ENCODE measurements at regions not wholly inside any gene's neighbourhood (a gene's known extent, or its start where the extent isn't known, plus 50 kb on each side); places are given as distances from the start of the nearest gene placed in this dataset.

DNA sequence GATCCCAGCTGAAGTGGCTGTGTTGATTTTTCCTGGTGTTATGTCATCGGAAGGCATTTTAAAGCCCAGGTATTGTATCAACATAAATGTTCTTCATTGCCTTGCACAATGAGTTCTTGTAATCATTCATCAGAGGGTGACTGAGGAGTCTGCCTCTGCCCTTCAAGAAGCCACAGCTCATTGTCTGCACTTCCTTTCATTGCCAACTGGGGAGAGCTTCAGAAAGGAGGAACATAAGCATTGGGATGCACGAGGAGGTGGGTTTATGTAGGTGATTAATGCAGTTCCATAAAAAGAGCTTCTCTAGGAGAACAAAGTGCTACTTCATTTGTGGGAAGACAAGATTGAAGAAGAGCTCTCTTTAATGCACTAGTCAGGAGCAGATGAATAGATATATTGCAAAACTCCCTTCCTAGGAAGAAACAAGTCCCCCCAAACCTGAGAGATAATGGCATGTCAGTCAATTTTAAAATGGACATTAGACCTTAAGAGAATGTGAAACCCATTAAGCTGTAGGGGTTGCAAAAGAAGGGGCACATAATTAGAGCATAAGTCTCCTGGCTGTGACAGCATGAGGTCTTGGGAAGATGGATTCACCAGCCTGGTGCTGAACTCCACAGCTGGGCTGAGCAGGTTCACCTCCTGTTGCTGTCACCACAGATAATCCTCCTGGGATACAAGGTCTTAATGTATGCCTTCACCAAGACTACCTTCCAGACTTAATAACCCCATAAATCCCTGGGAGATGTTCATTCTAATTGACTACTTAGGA is 124.6 kb downstream of the BACH1 start:
- no peaks in the 10 kb centered on the region for H3K36me3 ChIP-seq (ENCODE audit: low read depth)
- peak; percentile 44; the same call in 2 of the 3 replicates for ATAC-seq (ENCODE audit: low read depth)
- TF ChIP-seq, protein P1, sequence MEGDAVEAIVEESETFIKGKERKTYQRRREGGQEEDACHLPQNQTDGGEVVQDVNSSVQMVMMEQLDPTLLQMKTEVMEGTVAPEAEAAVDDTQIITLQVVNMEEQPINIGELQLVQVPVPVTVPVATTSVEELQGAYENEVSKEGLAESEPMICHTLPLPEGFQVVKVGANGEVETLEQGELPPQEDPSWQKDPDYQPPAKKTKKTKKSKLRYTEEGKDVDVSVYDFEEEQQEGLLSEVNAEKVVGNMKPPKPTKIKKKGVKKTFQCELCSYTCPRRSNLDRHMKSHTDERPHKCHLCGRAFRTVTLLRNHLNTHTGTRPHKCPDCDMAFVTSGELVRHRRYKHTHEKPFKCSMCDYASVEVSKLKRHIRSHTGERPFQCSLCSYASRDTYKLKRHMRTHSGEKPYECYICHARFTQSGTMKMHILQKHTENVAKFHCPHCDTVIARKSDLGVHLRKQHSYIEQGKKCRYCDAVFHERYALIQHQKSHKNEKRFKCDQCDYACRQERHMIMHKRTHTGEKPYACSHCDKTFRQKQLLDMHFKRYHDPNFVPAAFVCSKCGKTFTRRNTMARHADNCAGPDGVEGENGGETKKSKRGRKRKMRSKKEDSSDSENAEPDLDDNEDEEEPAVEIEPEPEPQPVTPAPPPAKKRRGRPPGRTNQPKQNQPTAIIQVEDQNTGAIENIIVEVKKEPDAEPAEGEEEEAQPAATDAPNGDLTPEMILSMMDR (IDR thresholded peaks at IDR 0.05; ENCODE audit: poor library complexity, severe bottlenecking) = no peak
- H3K27ac ChIP-seq (ENCODE audit: poor library complexity, severe bottlenecking) = no peak overlapping the region
- no peak overlapping the region for H3K4me3 ChIP-seq (ENCODE audit: severe bottlenecking)
- no peak for DNase-seq (ENCODE audit: low spot score)
- H3K27me3 ChIP-seq (ENCODE audit: insufficient read depth, poor library complexity, severe bottlenecking) = no peaks in the 10 kb centered on the region
- H3K9me3 ChIP-seq (ENCODE audit: severe bottlenecking) = peaks cover 2% of the 10 kb centered on the region
- H3K4me1 ChIP-seq (ENCODE audit: insufficient read depth, poor library complexity, severe bottlenecking) = no peaks in the 10 kb centered on the region

DNA sequence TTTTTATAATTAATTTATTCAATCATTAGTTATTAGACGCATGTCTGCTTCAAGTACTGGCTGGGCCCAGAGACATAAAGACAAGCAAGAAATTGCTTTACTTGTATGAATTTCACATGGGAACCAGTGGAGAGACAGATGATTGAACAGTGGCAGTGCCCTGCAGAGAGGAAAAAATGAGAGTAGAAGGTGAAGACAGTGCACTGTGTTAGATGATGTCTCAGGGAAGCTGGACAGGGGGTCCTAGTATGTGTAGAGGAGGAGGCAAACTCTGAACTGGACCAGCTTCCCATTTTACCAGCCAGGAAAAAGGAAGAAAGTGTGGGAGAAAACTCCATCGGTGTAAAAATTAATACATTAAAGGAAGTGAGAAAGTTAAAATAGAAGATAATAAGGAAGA is 126.0 kb downstream of the BACH1 start:
- H3K4me1 ChIP-seq (ENCODE audit: insufficient read depth, poor library complexity, severe bottlenecking) = no peaks in the 10 kb centered on the region
- ATAC-seq (ENCODE audit: low read depth) = no peak
- TF ChIP-seq, protein P1 (IDR thresholded peaks at IDR 0.05; ENCODE audit: poor library complexity, severe bottlenecking) = no peak
- no peak overlapping the region for H3K27ac ChIP-seq (ENCODE audit: poor library complexity, severe bottlenecking)
- H3K9me3 ChIP-seq (ENCODE audit: severe bottlenecking) = no peaks in the 10 kb centered on the region
- no peaks in the 10 kb centered on the region for H3K27me3 ChIP-seq (ENCODE audit: insufficient read depth, poor library complexity, severe bottlenecking)
- H3K36me3 ChIP-seq (ENCODE audit: low read depth) = no peaks in the 10 kb centered on the region
- H3K4me3 ChIP-seq (ENCODE audit: severe bottlenecking) = no peak overlapping the region
- no peak for DNase-seq (ENCODE audit: low spot score)

DNA sequence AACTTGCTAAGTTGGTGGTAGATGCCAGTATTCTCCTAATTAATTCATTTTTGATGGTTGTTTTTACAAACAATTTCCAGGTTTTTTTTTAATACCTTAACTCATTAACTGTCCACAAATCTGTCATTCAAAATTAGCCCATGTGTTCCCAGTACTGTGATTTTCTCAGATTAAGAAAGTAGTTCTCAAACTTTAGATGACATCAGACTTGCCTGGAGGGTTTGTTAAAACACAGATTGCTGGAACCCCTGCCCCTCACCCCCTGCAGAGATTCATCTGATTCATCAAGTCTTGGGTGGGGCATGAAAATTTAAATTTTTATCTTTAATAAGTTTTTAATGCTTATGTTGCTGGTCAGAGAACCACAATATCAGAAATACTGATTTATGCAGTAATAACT is 130.5 kb downstream of the BACH1 start:
- DNase-seq (ENCODE audit: low spot score) = no peak
- Histone ChIP-seq H3K9me3 (ENCODE audit: severe bottlenecking) (no peaks in the 10 kb centered on the region), H3K27me3 (ENCODE audit: insufficient read depth, poor library complexity, severe bottlenecking) (no peaks in the 10 kb centered on the region), H3K27ac (ENCODE audit: poor library complexity, severe bottlenecking) (no peak overlapping the region), H3K4me1 (ENCODE audit: insufficient read depth, poor library complexity, severe bottlenecking) (no peaks in the 10 kb centered on the region), H3K36me3 (ENCODE audit: low read depth) (no peaks in the 10 kb centered on the region), H3K4me3 (ENCODE audit: severe bottlenecking) (no peak overlapping the region)
- no peak for ATAC-seq (ENCODE audit: low read depth)
- TF ChIP-seq, protein P1 (IDR thresholded peaks at IDR 0.05; ENCODE audit: poor library complexity, severe bottlenecking) = no peak

DNA sequence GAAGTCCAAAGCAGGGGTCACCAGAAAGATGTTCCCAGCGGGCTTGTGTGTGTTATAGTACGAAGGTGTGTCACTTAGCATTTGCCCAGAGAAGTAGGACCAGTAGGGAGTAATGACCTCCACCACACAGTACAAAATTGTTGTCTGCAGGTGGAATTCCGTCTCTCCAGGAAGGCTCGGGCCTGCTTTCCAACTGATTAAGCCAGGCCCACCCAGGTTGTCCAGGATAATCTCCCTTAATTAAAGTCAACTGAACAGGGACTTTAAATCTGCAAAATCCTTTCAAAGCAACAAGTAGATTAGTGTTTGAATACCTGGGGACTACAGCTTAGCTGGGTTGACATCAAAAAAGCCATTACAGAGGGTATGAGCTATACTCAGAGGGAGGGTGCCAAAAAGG is 131.3 kb downstream of the BACH1 start:
- Histone ChIP-seq H3K9me3 (ENCODE audit: severe bottlenecking) (no peaks in the 10 kb centered on the region), H3K4me3 (ENCODE audit: severe bottlenecking) (no peak overlapping the region), H3K27ac (ENCODE audit: poor library complexity, severe bottlenecking) (no peak overlapping the region), H3K4me1 (ENCODE audit: insufficient read depth, poor library complexity, severe bottlenecking) (no peaks in the 10 kb centered on the region), H3K36me3 (ENCODE audit: low read depth) (no peaks in the 10 kb centered on the region), H3K27me3 (ENCODE audit: insufficient read depth, poor library complexity, severe bottlenecking) (no peaks in the 10 kb centered on the region)
- TF ChIP-seq, protein P1 (IDR thresholded peaks at IDR 0.05; ENCODE audit: poor library complexity, severe bottlenecking) = no peak
- DNase-seq (ENCODE audit: low spot score) = no peak
- no peak for ATAC-seq (ENCODE audit: low read depth)

DNA sequence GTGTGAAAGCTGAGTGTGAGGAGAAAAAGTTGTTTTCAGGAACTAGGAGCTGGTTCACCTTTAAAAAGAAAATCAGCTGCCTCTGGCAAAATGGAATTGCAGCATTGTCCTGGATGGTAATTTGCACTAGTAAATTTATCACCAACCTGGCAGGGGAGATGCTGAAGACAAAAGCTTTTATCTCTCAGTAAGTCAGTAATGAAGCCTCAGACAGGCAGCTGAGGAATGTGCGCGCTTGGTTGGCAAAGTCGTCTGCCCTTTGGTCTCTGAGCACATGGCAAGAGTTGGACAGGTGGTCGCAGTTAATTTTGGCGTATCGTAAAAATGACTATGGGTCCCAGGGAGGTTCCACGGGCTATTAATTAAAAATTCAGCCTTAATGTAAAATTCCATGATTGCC is 131.9 kb downstream of the BACH1 start:
- DNase-seq (ENCODE audit: low spot score) (no peak), ATAC-seq (ENCODE audit: low read depth) (no peak)
- no peaks in the 10 kb centered on the region for H3K36me3 ChIP-seq (ENCODE audit: low read depth)
- TF ChIP-seq, protein P1 (IDR thresholded peaks at IDR 0.05; ENCODE audit: poor library complexity, severe bottlenecking) = no peak
- H3K27me3 ChIP-seq (ENCODE audit: insufficient read depth, poor library complexity, severe bottlenecking) = no peaks in the 10 kb centered on the region
- no peak overlapping the region for H3K4me3 ChIP-seq (ENCODE audit: severe bottlenecking)
- H3K9me3 ChIP-seq (ENCODE audit: severe bottlenecking) = no peaks in the 10 kb centered on the region
- H3K27ac ChIP-seq (ENCODE audit: poor library complexity, severe bottlenecking) = no peak overlapping the region
- H3K4me1 ChIP-seq (ENCODE audit: insufficient read depth, poor library complexity, severe bottlenecking) = no peaks in the 10 kb centered on the region

Data from RWPE2 (cell line).